ENCODE measurements at regions not wholly inside any gene's neighbourhood (a gene's known extent, or its start where the extent isn't known, plus 50 kb on each side); places are given as distances from the start of the nearest gene placed in this dataset.

DNA sequence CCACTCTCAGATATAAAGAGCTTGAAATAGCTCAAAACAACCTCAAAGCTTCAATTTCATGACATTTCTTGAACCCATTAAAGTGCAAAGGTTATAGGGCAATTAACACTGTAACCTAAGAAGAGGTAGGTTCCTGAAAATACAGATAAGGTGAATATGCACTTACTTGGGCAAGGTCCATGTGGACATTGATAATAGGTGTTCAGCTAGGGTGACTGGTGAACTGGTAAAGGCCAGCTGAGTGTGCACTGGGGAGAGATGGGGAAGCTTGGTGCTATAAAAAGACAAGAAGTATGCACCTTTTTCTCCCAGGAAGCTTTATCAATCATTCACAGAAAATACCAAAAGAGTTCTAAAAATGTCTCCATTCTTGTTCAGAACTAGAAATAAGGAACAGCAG is 418.6 kb downstream of the SLC16A7 start:
- Mint-ChIP-seq H3K4me3 (ENCODE audit: low read depth, unreplicated experiment) (no peak overlapping the region), H3K9me3 (ENCODE audit: low read depth, unreplicated experiment) (peaks cover 4% of the 10 kb centered on the region), H3K27me3 (ENCODE audit: unreplicated experiment) (no peaks in the 10 kb centered on the region), H3K36me3 (ENCODE audit: insufficient read depth, unreplicated experiment) (no peaks in the 10 kb centered on the region), H3K27ac (ENCODE audit: unreplicated experiment) (no peak overlapping the region), H3K4me1 (ENCODE audit: low read depth, unreplicated experiment) (peaks cover 10% of the 10 kb centered on the region)
- no peak for DNase-seq
- no TSS peak for BruUV-seq (replicated peaks)
- CTCF ChIA-PET, result interaction anchor here (0.7 kb wide), 1 partner anchor 45 kb away, joined by 4 read pairs; no protein-coding TSS in a partner anchor
- TF ChIP-seq CTCF (IDR thresholded peaks at IDR 0.05; ENCODE audit: unreplicated experiment), result no peak
- intact Hi-C loops (cut with micrococcal nuclease; ENCODE audit: unreplicated experiment), result no loop called here

DNA sequence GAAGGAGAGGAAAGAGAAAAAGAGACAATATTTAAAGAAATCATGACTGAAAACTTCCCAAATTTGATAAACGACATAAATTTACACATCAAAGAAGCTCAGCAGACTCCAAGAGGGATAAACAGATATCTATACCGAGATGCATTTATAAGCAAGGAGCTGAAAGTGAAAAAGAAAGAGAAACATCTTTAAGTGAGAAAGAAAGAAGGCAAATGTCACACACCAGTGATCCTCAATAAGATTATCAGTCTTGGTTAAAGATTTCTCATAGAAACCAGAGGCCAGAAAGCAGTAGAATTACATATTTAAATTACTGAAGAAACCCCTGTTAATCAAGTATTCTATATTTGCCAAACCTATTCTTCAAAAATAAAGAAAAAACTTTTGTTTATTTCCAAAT is 424.2 kb downstream of the SLC16A7 start:
- H3K27me3 Mint-ChIP-seq (ENCODE audit: unreplicated experiment), result no peaks in the 10 kb centered on the region
- peaks cover 1% of the 10 kb centered on the region for H3K4me1 Mint-ChIP-seq (ENCODE audit: low read depth, unreplicated experiment)
- CTCF ChIA-PET, result no interaction called here
- peaks cover 4% of the 10 kb centered on the region for H3K9me3 Mint-ChIP-seq (ENCODE audit: low read depth, unreplicated experiment)
- H3K36me3 Mint-ChIP-seq (ENCODE audit: insufficient read depth, unreplicated experiment), result no peaks in the 10 kb centered on the region
- intact Hi-C loops (cut with micrococcal nuclease; ENCODE audit: unreplicated experiment), result no loop called here
- no peak overlapping the region for H3K27ac Mint-ChIP-seq (ENCODE audit: unreplicated experiment)
- no TSS peak for BruUV-seq (replicated peaks)
- H3K4me3 Mint-ChIP-seq (ENCODE audit: low read depth, unreplicated experiment), result no peak overlapping the region
- no peak for DNase-seq
- no peak for TF ChIP-seq CTCF (IDR thresholded peaks at IDR 0.05; ENCODE audit: unreplicated experiment)

DNA sequence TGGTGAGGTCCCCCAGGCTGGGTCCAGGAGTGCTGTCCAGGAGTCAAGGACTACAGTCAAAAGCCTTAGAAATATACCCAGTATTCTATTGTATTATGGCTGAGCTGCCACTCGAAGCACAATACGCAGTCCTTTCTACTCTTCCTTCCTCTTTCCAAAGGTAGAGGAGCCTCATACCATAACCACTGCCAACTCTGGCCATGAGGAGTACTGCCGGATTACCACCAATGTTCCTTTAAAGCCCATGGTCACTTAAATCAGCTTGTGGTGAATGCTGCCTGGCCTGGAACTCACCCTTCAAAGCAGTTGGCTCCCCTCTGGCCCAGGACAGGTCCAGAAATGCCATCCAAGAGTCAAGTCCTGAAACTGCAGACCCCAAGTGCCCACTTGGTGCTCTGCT is 425.4 kb downstream of the SLC16A7 start:
- TF ChIP-seq CTCF (IDR thresholded peaks at IDR 0.05; ENCODE audit: unreplicated experiment), result no peak
- CTCF ChIA-PET, result no interaction called here
- Mint-ChIP-seq H3K27ac (ENCODE audit: unreplicated experiment) (no peak overlapping the region), H3K4me3 (ENCODE audit: low read depth, unreplicated experiment) (no peak overlapping the region), H3K9me3 (ENCODE audit: low read depth, unreplicated experiment) (peaks cover 4% of the 10 kb centered on the region), H3K36me3 (ENCODE audit: insufficient read depth, unreplicated experiment) (no peaks in the 10 kb centered on the region), H3K4me1 (ENCODE audit: low read depth, unreplicated experiment) (no peaks in the 10 kb centered on the region), H3K27me3 (ENCODE audit: unreplicated experiment) (no peaks in the 10 kb centered on the region)
- no TSS peak for BruUV-seq (replicated peaks)
- intact Hi-C loops (cut with micrococcal nuclease; ENCODE audit: unreplicated experiment), result no loop called here
- DNase-seq, result no peak

- no peaks in the 10 kb centered on the region for H3K9me3 Mint-ChIP-seq (ENCODE audit: low read depth, unreplicated experiment)
- no peak overlapping the region for H3K27ac Mint-ChIP-seq (ENCODE audit: unreplicated experiment)
- no peak overlapping the region for H3K4me3 Mint-ChIP-seq (ENCODE audit: low read depth, unreplicated experiment)
- no TSS peak for BruUV-seq (replicated peaks)
- TF ChIP-seq CTCF (IDR thresholded peaks at IDR 0.05; ENCODE audit: unreplicated experiment), result no peak
- intact Hi-C loops (cut with micrococcal nuclease; ENCODE audit: unreplicated experiment), result no loop called here
- no peaks in the 10 kb centered on the region for H3K36me3 Mint-ChIP-seq (ENCODE audit: insufficient read depth, unreplicated experiment)
- no peaks in the 10 kb centered on the region for H3K27me3 Mint-ChIP-seq (ENCODE audit: unreplicated experiment)
- no peak for DNase-seq
- H3K4me1 Mint-ChIP-seq (ENCODE audit: low read depth, unreplicated experiment), result no peaks in the 10 kb centered on the region
- CTCF ChIA-PET, result no interaction called here
Measured at GRCh38 chr12:60027266-60027665, 431.4 kb downstream of the SLC16A7 start.

DNA sequence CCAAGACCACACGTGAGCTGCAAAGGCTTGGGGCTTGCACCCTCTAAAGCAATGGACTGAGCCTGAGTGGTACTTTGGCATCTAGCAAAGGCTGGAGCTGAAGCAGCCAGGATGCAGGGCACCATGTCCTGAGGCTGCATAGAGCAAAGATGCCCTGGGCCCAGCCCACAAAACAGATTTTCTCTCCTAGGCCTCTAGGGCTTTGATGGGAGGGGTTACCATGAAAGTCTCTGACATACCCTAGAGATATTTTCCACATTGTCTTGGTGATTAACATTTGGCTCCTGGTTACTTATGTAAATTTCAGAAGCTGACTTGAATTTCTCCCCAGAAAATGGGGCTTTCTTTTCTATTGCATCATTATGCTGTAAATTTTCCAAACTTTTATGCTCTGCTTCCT is 438.3 kb downstream of the SLC16A7 start:
- no peak for TF ChIP-seq CTCF (IDR thresholded peaks at IDR 0.05; ENCODE audit: unreplicated experiment)
- H3K36me3 Mint-ChIP-seq (ENCODE audit: insufficient read depth, unreplicated experiment), result peaks cover 5% of the 10 kb centered on the region
- CTCF ChIA-PET, result no interaction called here
- no peak for DNase-seq
- H3K4me3 Mint-ChIP-seq (ENCODE audit: low read depth, unreplicated experiment), result no peak overlapping the region
- BruUV-seq (replicated peaks), result no TSS peak
- H3K4me1 Mint-ChIP-seq (ENCODE audit: low read depth, unreplicated experiment), result no peaks in the 10 kb centered on the region
- intact Hi-C loops (cut with micrococcal nuclease; ENCODE audit: unreplicated experiment), result no loop called here
- no peak overlapping the region for H3K27ac Mint-ChIP-seq (ENCODE audit: unreplicated experiment)
- H3K27me3 Mint-ChIP-seq (ENCODE audit: unreplicated experiment), result no peaks in the 10 kb centered on the region
- peaks cover 6% of the 10 kb centered on the region for H3K9me3 Mint-ChIP-seq (ENCODE audit: low read depth, unreplicated experiment)

Data from Calu3 (cell line).